ENCODE measurements at regions not wholly inside any gene's neighbourhood (a gene's known extent, or its start where the extent isn't known, plus 50 kb on each side); places are given as distances from the start of the nearest gene placed in this dataset.

DNA sequence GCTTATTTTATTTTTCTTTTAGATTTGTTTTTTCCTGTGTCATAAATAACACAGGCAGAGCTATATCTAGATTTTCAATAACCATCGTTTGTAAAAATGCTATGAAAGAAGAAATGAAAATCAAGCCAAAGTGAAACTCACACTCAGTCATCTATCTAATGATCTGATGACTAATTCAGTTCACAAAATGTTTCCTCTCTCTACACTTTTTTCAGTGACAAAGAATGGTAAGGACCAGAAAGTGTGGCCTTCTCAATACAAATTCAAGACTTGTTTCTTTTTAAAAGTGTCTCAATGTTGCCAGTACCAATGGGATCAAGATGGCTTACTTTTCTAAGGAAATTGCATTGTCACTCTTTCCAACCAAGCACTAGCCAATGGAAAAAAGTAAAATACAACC is 282.8 kb upstream of the PKN2 start:
- TF ChIP-seq, protein P1, sequence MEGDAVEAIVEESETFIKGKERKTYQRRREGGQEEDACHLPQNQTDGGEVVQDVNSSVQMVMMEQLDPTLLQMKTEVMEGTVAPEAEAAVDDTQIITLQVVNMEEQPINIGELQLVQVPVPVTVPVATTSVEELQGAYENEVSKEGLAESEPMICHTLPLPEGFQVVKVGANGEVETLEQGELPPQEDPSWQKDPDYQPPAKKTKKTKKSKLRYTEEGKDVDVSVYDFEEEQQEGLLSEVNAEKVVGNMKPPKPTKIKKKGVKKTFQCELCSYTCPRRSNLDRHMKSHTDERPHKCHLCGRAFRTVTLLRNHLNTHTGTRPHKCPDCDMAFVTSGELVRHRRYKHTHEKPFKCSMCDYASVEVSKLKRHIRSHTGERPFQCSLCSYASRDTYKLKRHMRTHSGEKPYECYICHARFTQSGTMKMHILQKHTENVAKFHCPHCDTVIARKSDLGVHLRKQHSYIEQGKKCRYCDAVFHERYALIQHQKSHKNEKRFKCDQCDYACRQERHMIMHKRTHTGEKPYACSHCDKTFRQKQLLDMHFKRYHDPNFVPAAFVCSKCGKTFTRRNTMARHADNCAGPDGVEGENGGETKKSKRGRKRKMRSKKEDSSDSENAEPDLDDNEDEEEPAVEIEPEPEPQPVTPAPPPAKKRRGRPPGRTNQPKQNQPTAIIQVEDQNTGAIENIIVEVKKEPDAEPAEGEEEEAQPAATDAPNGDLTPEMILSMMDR (IDR thresholded peaks at IDR 0.05; ENCODE audit: low read length): no peak
- TF ChIP-seq EZH2 (IDR thresholded peaks at IDR 0.05; ENCODE audit: borderline replicate concordance, low read length): no peak

All from OCI-LY1 (cell line).